Renal pelvis (tissue), 1 donor: ENCODE measurements at regions not wholly inside any gene's neighbourhood (a gene's known extent, or its start where the extent isn't known, plus 50 kb on each side); places are given as distances from the start of the nearest gene placed in this dataset.
A peak's percentile ranks its signal among the peaks of the same experiment; 100 is the strongest.
"Not testable (repeated sequence)": the region's sequence is repeated elsewhere in the genome, so short reads cannot be mapped to it uniquely, and the experiment has no call there.

Experiments
- DNase-seq: peaks from one replicate; pipeline ENCODE4 v3.0.0-alpha.2; 2013

- no peak for DNase-seq
Observed at GRCh38 chr1:71345491-71345890, 264.7 kb upstream of the ZRANB2 start.

GRCh38 chr1:71343686-71344416, 263.0 kb upstream of the ZRANB2 start:
- DNase-seq, result no peak

GRCh38 chr1:71339238-71339637, 258.4 kb upstream of the ZRANB2 start:
- no peak for DNase-seq

GRCh38 chr1:71330991-71331390, 250.2 kb upstream of the ZRANB2 start:
- no peak for DNase-seq

GRCh38 chr1:71324671-71325267, 243.9 kb upstream of the ZRANB2 start:
- DNase-seq, result no peak

- no peak for DNase-seq
Observed at GRCh38 chr1:71312545-71312944, 231.7 kb upstream of the ZRANB2 start.

GRCh38 chr1:71311376-71311775, 230.5 kb upstream of the ZRANB2 start:
- DNase-seq, result no peak

GRCh38 chr1:71307451-71307850, 226.6 kb upstream of the ZRANB2 start:
- DNase-seq, result no peak

GRCh38 chr1:71304125-71304524, 223.3 kb upstream of the ZRANB2 start:
- DNase-seq, result no peak

- no peak for DNase-seq
Observed at GRCh38 chr1:71303617-71304041, 222.8 kb upstream of the ZRANB2 start.

- no peak for DNase-seq
Observed at GRCh38 chr1:71298633-71299032, 217.8 kb upstream of the ZRANB2 start.

GRCh38 chr1:71296551-71297134, 215.8 kb upstream of the ZRANB2 start:
- DNase-seq, result no peak

- DNase-seq, result peak; percentile 8
Observed at GRCh38 chr1:71295350-71295749, 214.5 kb upstream of the ZRANB2 start.

- DNase-seq, result no peak
Observed at GRCh38 chr1:71294178-71294577, 213.3 kb upstream of the ZRANB2 start.

- DNase-seq, result no peak
Observed at GRCh38 chr1:71292203-71292602, 211.4 kb upstream of the ZRANB2 start.

GRCh38 chr1:71290506-71291237, 209.8 kb upstream of the ZRANB2 start:
- DNase-seq, result not testable (repeated sequence)

GRCh38 chr1:71285529-71285928, 204.7 kb upstream of the ZRANB2 start:
- no peak for DNase-seq

GRCh38 chr1:71276466-71276865, 195.6 kb upstream of the ZRANB2 start:
- DNase-seq, result no peak

GRCh38 chr1:71273334-71273733, 192.5 kb upstream of the ZRANB2 start:
- DNase-seq, result no peak

GRCh38 chr1:71270394-71270915, 189.6 kb upstream of the ZRANB2 start:
- peak; percentile 22 for DNase-seq

- no peak for DNase-seq
Observed at GRCh38 chr1:71269818-71270217, 189.0 kb upstream of the ZRANB2 start.

GRCh38 chr1:71269179-71269578, 188.3 kb upstream of the ZRANB2 start:
- DNase-seq, result no peak
